GM19395 (cell line): ENCODE measurements at regions not wholly inside any gene's neighbourhood (a gene's known extent, or its start where the extent isn't known, plus 50 kb on each side); places are given as distances from the start of the nearest gene placed in this dataset.

ENCODE experiments used
- ATAC-seq: cut with Tn5 transposase; IDR thresholded peaks from one replicate; pipeline ENCODE4 v1.9.1; 2021; ENCODE audit warnings: mild to moderate bottlenecking, moderate library complexity; ENCODE audit not compliant: unreplicated experiment

- ATAC-seq = no peak
Observed at GRCh38 chr21:38938343-38938742, 132.6 kb downstream of the ETS2 start.

GRCh38 chr21:38937844-38938243 lies 132.1 kb downstream of the ETS2 start:
- ATAC-seq = no peak

- ATAC-seq = no peak
Observed at GRCh38 chr21:38937286-38937790, 131.6 kb downstream of the ETS2 start.

GRCh38 chr21:38936240-38936639 lies 130.5 kb downstream of the ETS2 start:
- ATAC-seq = no peak

- ATAC-seq = no peak
Observed at GRCh38 chr21:38933731-38934130, 128.0 kb downstream of the ETS2 start.

- no peak for ATAC-seq
Observed at GRCh38 chr21:38931291-38931690, 125.6 kb downstream of the ETS2 start.

GRCh38 chr21:38930853-38931252 lies 125.1 kb downstream of the ETS2 start:
- ATAC-seq = no peak

GRCh38 chr21:38930066-38930465 lies 124.3 kb downstream of the ETS2 start:
- no peak for ATAC-seq

GRCh38 chr21:38929652-38930051 lies 123.9 kb downstream of the ETS2 start:
- ATAC-seq = no peak

GRCh38 chr21:38929142-38929541 lies 123.4 kb downstream of the ETS2 start:
- ATAC-seq = no peak

GRCh38 chr21:38927776-38928175 lies 122.0 kb downstream of the ETS2 start:
- ATAC-seq = no peak

GRCh38 chr21:38925923-38926322 lies 120.2 kb downstream of the ETS2 start:
- ATAC-seq = no peak

GRCh38 chr21:38925478-38925877 lies 119.7 kb downstream of the ETS2 start:
- ATAC-seq = no peak

GRCh38 chr21:38924954-38925353 lies 119.2 kb downstream of the ETS2 start:
- ATAC-seq = no peak

GRCh38 chr21:38923429-38923828 lies 117.7 kb downstream of the ETS2 start:
- ATAC-seq = no peak

GRCh38 chr21:38922474-38923235 lies 116.9 kb downstream of the ETS2 start:
- ATAC-seq = no peak

GRCh38 chr21:38921511-38922251 lies 116.0 kb downstream of the ETS2 start:
- ATAC-seq = no peak

GRCh38 chr21:38920631-38921398 lies 115.1 kb downstream of the ETS2 start:
- ATAC-seq = no peak

GRCh38 chr21:38918607-38919346 lies 113.0 kb downstream of the ETS2 start:
- no peak for ATAC-seq

GRCh38 chr21:38917043-38917774 lies 111.5 kb downstream of the ETS2 start:
- no peak for ATAC-seq
